Activated T-cell treated with anti-CD3 and anti-CD28 coated beads, Interleukin-2, amount 50 U/mL, for 48 hours (primary cell): ENCODE measurements at regions not wholly inside any gene's neighbourhood (a gene's known extent, or its start where the extent isn't known, plus 50 kb on each side); places are given as distances from the start of the nearest gene placed in this dataset.
"Not testable (repeated sequence)": the region's sequence is repeated elsewhere in the genome, so short reads cannot be mapped to it uniquely, and the experiment has no call there.

Source experiments
- DNase-seq, 2 experiments: peaks; one replicate each; pipeline ENCODE4 v3.0.0-alpha.2; 2020

GRCh38 chr13:31385540-31385939, 185.8 kb downstream of the B3GLCT start:
- no peak for DNase-seq

DNA sequence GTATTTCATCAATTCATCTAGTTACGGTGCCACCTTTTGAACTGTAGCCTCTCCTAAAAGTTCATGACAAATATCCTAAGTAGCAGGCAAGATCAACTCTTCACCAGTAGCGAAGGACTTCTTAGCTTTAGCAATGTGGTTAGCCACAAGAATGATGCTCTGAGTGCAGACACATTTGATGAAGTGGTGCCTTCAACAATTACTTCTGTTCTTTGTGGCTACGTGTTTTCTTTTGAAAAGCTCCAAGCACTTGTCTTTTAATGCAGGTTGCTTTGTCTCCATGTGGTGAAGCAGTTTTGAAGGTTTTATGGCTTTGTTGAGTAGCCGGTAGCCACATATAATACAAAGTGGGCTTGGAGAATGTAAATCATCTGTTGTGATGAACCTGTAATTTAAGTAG, 194.7 kb downstream of the B3GLCT start:
- DNase-seq, result no peak

DNA sequence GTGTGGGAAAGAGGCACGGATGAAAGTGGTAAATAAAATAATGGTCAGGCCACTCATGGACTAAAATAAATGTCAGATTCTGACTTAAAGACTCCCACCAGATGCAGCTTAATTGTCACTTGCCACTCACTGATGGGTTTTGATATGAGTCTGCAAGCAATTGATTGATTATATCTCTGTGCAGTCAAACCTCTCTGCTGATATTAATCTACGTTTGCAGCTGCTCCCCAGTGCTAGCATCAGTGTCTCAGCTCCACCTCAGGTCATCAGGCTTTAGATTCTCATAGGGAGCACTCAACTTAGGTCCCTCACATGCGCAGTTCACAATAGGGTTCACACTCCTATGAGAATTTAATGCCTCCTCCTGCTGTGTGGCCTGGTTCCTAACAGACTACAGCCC, 195.3 kb downstream of the B3GLCT start:
- no peak for DNase-seq

- no peak for DNase-seq
Measured at GRCh38 chr13:31399690-31400089, 199.9 kb downstream of the B3GLCT start.

DNA sequence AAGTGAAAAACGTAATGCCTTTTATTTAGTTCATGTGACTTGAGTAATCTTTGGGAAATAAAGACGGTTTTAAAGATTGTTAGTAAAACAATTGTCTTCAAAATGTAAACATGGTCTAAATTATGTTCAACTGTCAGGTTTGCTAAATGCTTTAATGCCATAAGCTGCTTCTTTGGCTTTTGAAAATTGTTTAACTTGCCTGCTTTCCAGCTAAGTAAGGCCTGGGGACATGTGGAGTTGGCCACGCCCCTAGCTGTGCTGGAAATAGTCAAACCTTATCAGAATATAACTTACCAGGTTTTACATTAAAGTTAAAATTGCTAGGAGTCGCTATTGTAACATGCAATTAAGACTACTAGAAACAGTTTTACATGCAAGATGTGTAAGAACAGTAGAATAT, 203.9 kb downstream of the B3GLCT start:
- DNase-seq, result not testable (repeated sequence)

- DNase-seq, result no peak
Measured at GRCh38 chr13:31408927-31409326, 209.2 kb downstream of the B3GLCT start.

GRCh38 chr13:31409678-31410356, 210.0 kb downstream of the B3GLCT start:
- DNase-seq, result no peak

GRCh38 chr13:31413516-31413915, 213.7 kb downstream of the B3GLCT start:
- no peak for DNase-seq

DNA sequence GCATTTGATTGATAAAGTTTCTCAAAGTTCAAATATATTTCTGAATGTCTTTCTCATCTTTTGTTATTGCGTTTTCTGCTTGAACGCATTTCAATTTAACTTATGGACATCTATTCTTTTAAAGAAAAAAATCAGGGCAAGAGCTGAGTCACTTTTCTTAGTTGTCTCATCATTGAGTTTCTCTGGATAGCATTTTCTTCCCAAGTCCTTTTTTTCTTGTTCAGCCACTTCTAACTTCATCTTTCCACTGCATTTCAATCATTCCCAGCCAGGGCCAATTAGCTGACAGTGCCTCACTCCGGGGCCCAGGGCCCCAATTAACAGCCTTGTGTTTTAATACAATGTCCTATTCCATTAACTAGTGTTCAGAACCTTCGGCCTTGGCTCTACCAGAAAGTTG, 216.3 kb downstream of the B3GLCT start:
- no peak for DNase-seq

DNA sequence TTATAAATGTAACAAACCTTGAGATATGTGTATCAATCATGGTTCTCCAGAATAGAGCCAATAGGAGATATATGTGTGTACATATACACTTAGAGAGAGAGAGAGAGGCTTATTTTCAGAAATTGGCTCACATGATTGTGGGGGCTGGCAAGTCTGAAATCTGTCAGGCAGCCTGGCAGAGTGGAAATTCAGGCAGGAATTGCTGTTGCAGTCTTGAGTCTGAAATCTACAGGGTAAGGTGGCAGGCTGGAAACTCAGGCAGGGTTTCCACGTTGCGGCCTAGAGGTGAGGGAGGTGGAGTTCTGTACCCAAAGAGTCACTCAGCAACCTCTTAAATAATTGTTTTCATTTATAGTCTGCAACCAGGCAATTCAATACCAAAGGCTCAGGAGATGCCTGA, 218.4 kb downstream of the B3GLCT start:
- no peak for DNase-seq

DNA sequence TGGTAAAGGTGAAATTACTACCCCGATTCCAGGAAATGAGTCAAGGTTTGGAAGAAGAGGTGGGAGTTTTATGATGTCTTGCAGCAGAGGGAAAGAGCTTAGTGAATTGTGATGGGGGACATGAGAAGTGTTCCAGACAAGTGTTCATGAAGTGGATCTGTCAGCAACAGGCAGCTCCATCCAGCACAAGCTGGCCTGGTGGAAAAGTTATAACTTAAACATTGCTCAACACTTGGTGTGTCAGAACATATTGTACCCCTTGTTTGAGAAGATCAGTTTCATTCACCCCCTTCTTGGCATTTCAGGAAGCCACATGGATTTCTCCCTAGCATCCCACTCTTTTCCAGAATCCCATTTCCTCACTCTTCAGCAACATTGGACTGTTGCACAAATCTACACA, 222.0 kb downstream of the B3GLCT start:
- DNase-seq, result no peak

- DNase-seq, result peak; percentile 66 to 75
Measured at GRCh38 chr13:31424130-31424729, 224.5 kb downstream of the B3GLCT start.

DNA sequence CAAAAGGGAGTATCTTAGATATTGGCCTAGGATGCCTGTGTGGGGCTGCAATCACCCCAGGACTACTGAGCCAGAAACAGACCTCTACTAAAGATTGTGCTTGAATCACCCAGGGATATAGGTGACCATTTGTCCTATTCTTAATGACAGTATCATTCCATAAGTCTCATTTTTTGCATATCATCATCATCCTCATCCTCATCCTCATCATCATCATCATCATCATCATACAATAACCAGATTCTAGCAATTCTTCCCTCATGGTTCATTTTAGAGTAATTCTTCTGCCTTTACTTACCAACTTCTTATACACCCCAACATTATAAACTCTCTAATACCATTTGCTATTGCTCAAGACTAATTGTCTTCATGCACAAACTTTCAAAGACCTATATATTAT, 226.6 kb downstream of the B3GLCT start:
- no peak for DNase-seq

- DNase-seq, result no peak
Measured at GRCh38 chr13:31427151-31428100, 227.7 kb downstream of the B3GLCT start.

DNA sequence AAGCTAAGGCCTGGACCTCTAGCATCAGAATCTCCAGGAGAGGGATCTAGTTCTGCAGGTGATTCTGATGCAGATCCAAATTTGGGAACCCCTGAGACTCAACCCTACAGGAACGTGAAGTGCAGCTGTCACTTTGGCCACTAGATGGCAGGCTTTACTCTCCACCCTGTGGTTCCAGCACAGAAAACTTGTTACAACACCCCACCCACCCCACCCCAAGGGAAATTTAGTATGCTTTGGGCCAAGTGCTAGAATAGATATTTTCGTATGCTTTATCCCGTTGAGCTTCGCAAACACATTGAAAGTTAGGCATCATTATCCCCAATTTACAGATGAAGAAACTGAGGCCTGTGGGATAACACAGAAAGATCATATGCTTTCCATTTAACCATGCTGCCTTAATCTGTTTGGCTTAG, 232.0 kb downstream of the B3GLCT start:
- peak; percentile 59 to 64 for DNase-seq

DNA sequence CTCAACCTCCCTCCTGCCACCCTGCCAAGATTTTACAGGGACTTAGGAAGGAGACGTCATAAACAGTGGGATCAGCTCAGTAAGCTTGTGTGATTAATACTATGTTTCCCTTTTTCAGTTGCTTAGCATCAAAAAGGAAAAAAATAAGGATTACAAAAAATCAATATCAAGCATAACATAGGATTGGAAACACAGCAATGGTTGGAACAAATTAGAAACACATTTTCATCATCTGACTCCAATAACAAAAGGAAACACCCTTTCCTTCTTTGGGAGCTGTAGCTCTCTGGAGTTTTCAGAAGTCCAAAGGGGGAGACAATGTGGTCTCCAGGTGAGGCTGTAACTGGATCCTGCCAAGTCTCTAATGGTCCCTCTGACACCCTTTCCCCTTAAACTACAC, 233.4 kb downstream of the B3GLCT start:
- DNase-seq, result no peak

DNA sequence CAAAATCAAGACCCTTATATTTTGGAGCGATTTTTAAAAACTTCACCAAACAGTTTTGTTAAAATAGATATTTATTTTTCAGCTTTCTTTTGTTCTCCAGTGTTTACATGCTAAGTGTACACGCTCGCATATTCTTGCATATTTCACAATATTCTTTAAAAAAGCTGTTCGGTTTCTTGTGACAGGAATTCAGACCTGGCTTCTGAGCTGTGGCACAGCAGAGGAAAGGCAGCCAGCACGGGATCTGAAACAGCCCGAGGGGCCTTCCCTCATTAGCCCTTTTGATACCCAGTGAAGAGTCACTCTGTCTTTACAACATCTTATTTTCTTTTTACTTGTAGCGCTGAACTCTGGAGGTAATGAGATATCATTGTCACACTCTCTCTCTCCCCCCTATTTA, 234.0 kb downstream of the B3GLCT start:
- no peak for DNase-seq

- DNase-seq, result no peak
Measured at GRCh38 chr13:31434613-31435012, 234.8 kb downstream of the B3GLCT start.

DNA sequence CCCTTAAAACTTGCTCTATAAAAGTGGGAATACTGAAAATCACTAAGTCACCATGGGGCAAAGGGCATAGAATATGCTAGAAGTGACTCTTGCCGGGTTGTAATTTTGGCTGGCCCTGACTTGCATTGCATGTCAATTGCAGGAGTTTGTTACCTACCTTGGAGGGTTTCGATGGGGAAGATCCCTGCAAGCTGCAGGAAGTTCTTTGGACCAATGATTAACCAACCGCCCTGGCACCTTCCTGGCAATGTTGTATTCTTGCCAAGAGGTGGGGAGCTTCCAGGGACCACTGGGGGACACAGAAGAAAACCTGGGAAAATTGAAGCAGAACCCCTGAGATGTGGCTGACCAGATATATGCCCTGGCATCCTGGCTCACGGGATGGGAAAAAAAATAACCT, 235.8 kb downstream of the B3GLCT start:
- no peak for DNase-seq

DNA sequence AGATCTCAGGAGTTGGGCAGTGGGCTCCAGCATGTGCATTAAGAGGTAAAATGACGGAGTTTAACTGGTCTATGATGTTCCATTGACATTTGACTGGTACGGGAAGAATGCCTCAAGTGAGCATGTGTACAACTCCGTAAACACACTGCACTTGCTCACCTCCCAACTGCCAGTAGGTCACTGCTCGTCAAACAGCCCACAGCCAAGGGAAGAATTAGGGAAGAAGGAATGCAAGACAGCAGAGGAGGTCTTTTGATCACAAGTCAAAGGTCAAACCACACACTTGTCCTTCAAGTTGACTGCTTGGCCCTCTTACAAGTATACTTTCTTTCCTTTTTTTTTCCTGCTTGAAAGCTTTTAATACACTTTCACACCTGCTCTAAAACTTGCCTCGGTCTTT, 236.7 kb downstream of the B3GLCT start:
- no peak for DNase-seq

- DNase-seq, result no peak
Measured at GRCh38 chr13:31437975-31438374, 238.2 kb downstream of the B3GLCT start.

- no peak for DNase-seq
Measured at GRCh38 chr13:31440132-31440531, 240.4 kb downstream of the B3GLCT start.

- DNase-seq, result no peak
Measured at GRCh38 chr13:31441800-31442510, 242.2 kb downstream of the B3GLCT start.
